ENCODE measurements at regions not wholly inside any gene's neighbourhood (a gene's known extent, or its start where the extent isn't known, plus 50 kb on each side); places are given as distances from the start of the nearest gene placed in this dataset.
"Not testable (repeated sequence)": the region's sequence is repeated elsewhere in the genome, so short reads cannot be mapped to it uniquely, and the experiment has no call there.

- Histone ChIP-seq H3K36me3 (ENCODE audit: control insufficient read depth, insufficient read depth, low read length) (no peaks in the 10 kb centered on the region), H3K27me3 (ENCODE audit: control insufficient read depth, insufficient read depth, low read length) (no peaks in the 10 kb centered on the region), H3K4me3 (ENCODE audit: low read depth, low read length) (no peak overlapping the region)
- CTCF ChIA-PET, result no interaction called here
- no peak for TF ChIP-seq CTCF (IDR thresholded peaks at IDR 0.05; ENCODE audit: insufficient read depth, low read depth, low read length)
- POLR2A ChIA-PET, result no interaction called here
- DNase-seq (ENCODE audit: low read depth), result no peak
These were observed 225.3 kb upstream of the EPHA7 start for GRCh38 chr6:93644611-93645010.

- no peak overlapping the region for H3K4me3 ChIP-seq (ENCODE audit: low read depth, low read length)
- no peaks in the 10 kb centered on the region for H3K36me3 ChIP-seq (ENCODE audit: control insufficient read depth, insufficient read depth, low read length)
- no peak for DNase-seq (ENCODE audit: low read depth)
- POLR2A ChIA-PET, result no interaction called here
- no peak for TF ChIP-seq CTCF (IDR thresholded peaks at IDR 0.05; ENCODE audit: insufficient read depth, low read depth, low read length)
- CTCF ChIA-PET, result no interaction called here
- no peaks in the 10 kb centered on the region for H3K27me3 ChIP-seq (ENCODE audit: control insufficient read depth, insufficient read depth, low read length)
These were observed 219.8 kb upstream of the EPHA7 start for GRCh38 chr6:93639126-93639525.

GRCh38 chr6:93636987-93637664 is 217.8 kb upstream of the EPHA7 start:
- H3K36me3 ChIP-seq (ENCODE audit: control insufficient read depth, insufficient read depth, low read length); H3K4me3 ChIP-seq (ENCODE audit: low read depth, low read length); CTCF ChIA-PET; DNase-seq (ENCODE audit: low read depth); H3K27me3 ChIP-seq (ENCODE audit: control insufficient read depth, insufficient read depth, low read length); POLR2A ChIA-PET: not testable (repeated sequence)

- Histone ChIP-seq H3K36me3 (ENCODE audit: control insufficient read depth, insufficient read depth, low read length) (no peaks in the 10 kb centered on the region), H3K4me3 (ENCODE audit: low read depth, low read length) (no peak overlapping the region), H3K27me3 (ENCODE audit: control insufficient read depth, insufficient read depth, low read length) (no peaks in the 10 kb centered on the region)
- POLR2A ChIA-PET, result no interaction called here
- no peak for TF ChIP-seq CTCF (IDR thresholded peaks at IDR 0.05; ENCODE audit: insufficient read depth, low read depth, low read length)
- DNase-seq (ENCODE audit: low read depth), result no peak
- CTCF ChIA-PET, result interaction anchor here (0.8 kb wide), 1 partner anchor 104 kb away, joined by 3 read pairs; no protein-coding TSS in a partner anchor
These were observed 205.0 kb upstream of the EPHA7 start for GRCh38 chr6:93624408-93624807.

GRCh38 chr6:93621442-93621841 is 202.1 kb upstream of the EPHA7 start:
- ChIA-PET CTCF (no interaction called here), POLR2A (no interaction called here)
- no peak overlapping the region for H3K4me3 ChIP-seq (ENCODE audit: low read depth, low read length)
- DNase-seq (ENCODE audit: low read depth), result no peak
- no peak for TF ChIP-seq CTCF (IDR thresholded peaks at IDR 0.05; ENCODE audit: insufficient read depth, low read depth, low read length)
- no peaks in the 10 kb centered on the region for H3K36me3 ChIP-seq (ENCODE audit: control insufficient read depth, insufficient read depth, low read length)
- H3K27me3 ChIP-seq (ENCODE audit: control insufficient read depth, insufficient read depth, low read length), result no peaks in the 10 kb centered on the region

- ChIA-PET CTCF (no interaction called here), POLR2A (no interaction called here)
- H3K36me3 ChIP-seq (ENCODE audit: control insufficient read depth, insufficient read depth, low read length), result no peaks in the 10 kb centered on the region
- DNase-seq (ENCODE audit: low read depth), result no peak
- no peak overlapping the region for H3K4me3 ChIP-seq (ENCODE audit: low read depth, low read length)
- no peak for TF ChIP-seq CTCF (IDR thresholded peaks at IDR 0.05; ENCODE audit: insufficient read depth, low read depth, low read length)
- H3K27me3 ChIP-seq (ENCODE audit: control insufficient read depth, insufficient read depth, low read length), result no peaks in the 10 kb centered on the region
These were observed 185.6 kb upstream of the EPHA7 start for GRCh38 chr6:93604951-93605350.

Data from BJ (cell line).